GM12875 (cell line): ENCODE measurements at regions not wholly inside any gene's neighbourhood (a gene's known extent, or its start where the extent isn't known, plus 50 kb on each side); places are given as distances from the start of the nearest gene placed in this dataset.

Experiments
- H3K4me3 ChIP-seq: one replicate; pipeline ENCODE4 v1.5.1; 2011; ENCODE audit warnings: low read depth, low read length, control low read depth
- TF ChIP-seq, protein P1 (sequence below): IDR thresholded peaks from 2 replicates; pipeline ENCODE4 v1.5.1; 2011; ENCODE audit warnings: low read depth, mild to moderate bottlenecking, control low read depth, inconsistent platforms, low read length, moderate library complexity, borderline replicate concordance; ENCODE audit not compliant: insufficient read depth

- no peak overlapping the region for H3K4me3 ChIP-seq
- TF ChIP-seq, protein P1, sequence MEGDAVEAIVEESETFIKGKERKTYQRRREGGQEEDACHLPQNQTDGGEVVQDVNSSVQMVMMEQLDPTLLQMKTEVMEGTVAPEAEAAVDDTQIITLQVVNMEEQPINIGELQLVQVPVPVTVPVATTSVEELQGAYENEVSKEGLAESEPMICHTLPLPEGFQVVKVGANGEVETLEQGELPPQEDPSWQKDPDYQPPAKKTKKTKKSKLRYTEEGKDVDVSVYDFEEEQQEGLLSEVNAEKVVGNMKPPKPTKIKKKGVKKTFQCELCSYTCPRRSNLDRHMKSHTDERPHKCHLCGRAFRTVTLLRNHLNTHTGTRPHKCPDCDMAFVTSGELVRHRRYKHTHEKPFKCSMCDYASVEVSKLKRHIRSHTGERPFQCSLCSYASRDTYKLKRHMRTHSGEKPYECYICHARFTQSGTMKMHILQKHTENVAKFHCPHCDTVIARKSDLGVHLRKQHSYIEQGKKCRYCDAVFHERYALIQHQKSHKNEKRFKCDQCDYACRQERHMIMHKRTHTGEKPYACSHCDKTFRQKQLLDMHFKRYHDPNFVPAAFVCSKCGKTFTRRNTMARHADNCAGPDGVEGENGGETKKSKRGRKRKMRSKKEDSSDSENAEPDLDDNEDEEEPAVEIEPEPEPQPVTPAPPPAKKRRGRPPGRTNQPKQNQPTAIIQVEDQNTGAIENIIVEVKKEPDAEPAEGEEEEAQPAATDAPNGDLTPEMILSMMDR: no peak
These were observed 2172.3 kb upstream of the CELF4 start for GRCh38 chr18:39737869-39738268.

GRCh38 chr18:39732918-39733317 lies 2167.3 kb upstream of the CELF4 start:
- TF ChIP-seq, protein P1: no peak
- no peak overlapping the region for H3K4me3 ChIP-seq

GRCh38 chr18:39730606-39731005 lies 2165.0 kb upstream of the CELF4 start:
- TF ChIP-seq, protein P1: no peak
- no peak overlapping the region for H3K4me3 ChIP-seq

DNA sequence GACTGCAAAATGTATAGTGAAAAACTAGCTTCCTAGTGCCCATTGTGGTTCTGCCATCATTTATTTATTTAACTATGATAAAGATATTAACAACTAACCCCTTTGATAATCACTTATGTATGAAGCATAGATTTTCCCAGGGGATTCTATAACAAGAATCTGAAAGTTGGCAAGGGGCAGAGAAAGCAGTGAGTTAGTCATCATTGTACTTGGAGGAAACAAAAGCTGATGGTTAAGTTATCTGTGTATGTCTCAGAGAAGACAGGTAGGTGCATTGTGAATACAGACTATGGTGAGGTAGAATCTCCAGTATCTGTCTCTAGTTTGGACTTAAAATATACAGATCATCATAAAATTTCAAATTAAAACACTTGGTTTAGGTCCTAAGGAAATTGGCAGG lies 2159.1 kb upstream of the CELF4 start:
- TF ChIP-seq, protein P1: no peak
- no peak overlapping the region for H3K4me3 ChIP-seq

GRCh38 chr18:39721712-39722111 lies 2156.1 kb upstream of the CELF4 start:
- H3K4me3 ChIP-seq: no peak overlapping the region
- TF ChIP-seq, protein P1: no peak

- no peak overlapping the region for H3K4me3 ChIP-seq
- TF ChIP-seq, protein P1: no peak
These were observed 2148.4 kb upstream of the CELF4 start for GRCh38 chr18:39713961-39714360.

DNA sequence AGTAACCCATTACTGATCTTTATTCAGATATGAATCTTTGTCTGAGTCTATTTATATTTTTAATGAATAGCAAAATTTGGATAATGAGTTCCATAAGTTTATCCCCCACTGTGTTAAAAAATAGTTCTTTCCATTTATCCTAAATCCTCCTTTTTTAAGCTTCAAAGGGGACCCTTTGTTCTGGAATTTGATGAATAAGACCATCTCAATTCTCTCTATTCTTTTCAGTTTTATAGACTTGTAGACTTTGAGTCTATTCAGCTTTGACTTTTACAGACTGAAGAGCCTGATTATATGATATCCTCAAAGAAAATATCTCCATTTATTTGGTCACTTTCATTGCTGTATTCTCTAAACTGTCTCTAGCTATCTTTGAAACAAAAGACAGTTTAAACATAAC lies 2146.1 kb upstream of the CELF4 start:
- H3K4me3 ChIP-seq: no peak overlapping the region
- TF ChIP-seq, protein P1: no peak
